GM23338 (cell line): ENCODE measurements at regions not wholly inside any gene's neighbourhood (a gene's known extent, or its start where the extent isn't known, plus 50 kb on each side); places are given as distances from the start of the nearest gene placed in this dataset.

ENCODE experiments used
- ATAC-seq: fragments of 200-7000 bp; cut with Tn5 transposase; 3 replicates; pipeline ENCODE4 v1.9.1; 2020
- DNase-seq: peaks from one replicate; pipeline ENCODE4 v3.0.0-alpha.2; 2015; ENCODE audit warnings: low spot score
- H2AFZ ChIP-seq: fragments of 200-600 bp; sonication (generic); 2 replicates; pipeline ENCODE4 v1.8.0; 2016; ENCODE audit warnings: antibody characterized with exemption, mild to moderate bottlenecking, moderate library complexity
- H3F3A ChIP-seq: fragments of 200-600 bp; sonication (generic); replicated peaks from 2 replicates; pipeline ENCODE4 v1.8.0; 2017; ENCODE audit warnings: antibody characterized with exemption, mixed run types, low read depth
- H3K27ac ChIP-seq: fragments of 200-600 bp; sonication (generic); 2 replicates; pipeline ENCODE4 v1.6.1; 2016; ENCODE audit warnings: low read depth
- H3K27me3 ChIP-seq: fragments of 200-600 bp; sonication (generic); 2 replicates; pipeline ENCODE4 v1.8.0; 2016; ENCODE audit warnings: mild to moderate bottlenecking, mixed run types, moderate library complexity; ENCODE audit not compliant: insufficient read depth
- H3K36me3 ChIP-seq: fragments of 200-600 bp; sonication (generic); 2 replicates; pipeline ENCODE4 v1.8.0; 2016; ENCODE audit warnings: mild to moderate bottlenecking; ENCODE audit not compliant: insufficient read depth
- H3K4me1 ChIP-seq: fragments of 200-600 bp; sonication (generic); 2 replicates; pipeline ENCODE4 v1.8.0; 2016; ENCODE audit warnings: mild to moderate bottlenecking, moderate library complexity; ENCODE audit not compliant: insufficient read depth
- H3K4me2 ChIP-seq: fragments of 200-600 bp; sonication (generic); 2 replicates; pipeline ENCODE4 v1.7.1; 2017; ENCODE audit warnings: mixed run types
- H3K4me3 ChIP-seq: fragments of 200-600 bp; sonication (generic); 2 replicates; pipeline ENCODE4 v1.6.1; 2016; ENCODE audit warnings: mixed run types
- H3K79me2 ChIP-seq: fragments of 200-600 bp; sonication (generic); replicated peaks from 2 replicates; pipeline ENCODE4 v1.8.0; 2017; ENCODE audit warnings: mild to moderate bottlenecking; ENCODE audit not compliant: insufficient read depth
- H3K9me2 ChIP-seq: fragments of 200-600 bp; sonication (generic); 2 replicates; pipeline ENCODE4 v1.8.0; 2017; ENCODE audit not compliant: insufficient read depth
- H4K20me1 ChIP-seq: fragments of 200-600 bp; sonication (generic); replicated peaks from 2 replicates; pipeline ENCODE4 v1.8.0; 2017; ENCODE audit warnings: mild to moderate bottlenecking; ENCODE audit not compliant: insufficient read depth
- H3K27ac Mint-ChIP-seq: 2 replicates; pipeline ENCODE4 v1.8.0; 2020; ENCODE audit warnings: inconsistent platforms, mild to moderate bottlenecking, moderate library complexity, mixed read lengths
- H3K27me3 Mint-ChIP-seq: 3 replicates; pipeline ENCODE4 v1.8.0; 2022; ENCODE audit warnings: low read depth, mild to moderate bottlenecking, moderate library complexity, mixed read lengths, inconsistent platforms; ENCODE audit not compliant: insufficient read depth, poor library complexity
- H3K36me3 Mint-ChIP-seq: 3 replicates; pipeline ENCODE4 v1.8.0; 2021; ENCODE audit warnings: low read depth, mild to moderate bottlenecking, inconsistent platforms, moderate library complexity, mixed read lengths
- H3K4me1 Mint-ChIP-seq: 3 replicates; pipeline ENCODE4 v1.8.0; 2020; ENCODE audit warnings: mild to moderate bottlenecking, inconsistent platforms, mixed read lengths
- H3K4me3 Mint-ChIP-seq: 3 replicates; pipeline ENCODE4 v1.8.0; 2021; ENCODE audit warnings: moderate library complexity, mild to moderate bottlenecking, inconsistent platforms, mixed read lengths
- H3K9me3 Mint-ChIP-seq: 3 replicates; pipeline ENCODE4 v1.8.0; 2020; ENCODE audit warnings: moderate library complexity, mild to moderate bottlenecking, inconsistent platforms, mixed read lengths
- CREB1 ChIP-seq: fragments of 250-450 bp; sonication (Bioruptor Pico); IDR thresholded peaks from 2 replicates; pipeline ENCODE4 v1.5.0; 2020; ENCODE audit warnings: low read depth, mild to moderate bottlenecking, moderate library complexity
- EZH2 ChIP-seq: fragments of 200-600 bp; sonication (generic); IDR thresholded peaks from one replicate; pipeline ENCODE4 v1.8.0; 2017; ENCODE audit warnings: antibody characterized with exemption, mild to moderate bottlenecking, low read depth; ENCODE audit not compliant: unreplicated experiment
- EZH2phosphoT487 ChIP-seq: fragments of 200-600 bp; sonication (generic); IDR thresholded peaks from one replicate; pipeline ENCODE4 v1.8.1; 2018; ENCODE audit warnings: antibody characterized with exemption; ENCODE audit not compliant: unreplicated experiment
- JUNB ChIP-seq: IDR thresholded peaks from one replicate; pipeline ENCODE4 v1.6.1; 2016; ENCODE audit warnings: antibody characterized with exemption; ENCODE audit not compliant: unreplicated experiment
- NANOG ChIP-seq: IDR thresholded peaks from 2 replicates; pipeline ENCODE4 v1.6.1; 2016; ENCODE audit warnings: antibody characterized with exemption, borderline replicate concordance
- POLR2AphosphoS5 ChIP-seq: IDR thresholded peaks from 2 replicates; pipeline ENCODE4 v1.6.1; 2016; ENCODE audit warnings: antibody characterized with exemption, low read depth
- STAT1 ChIP-seq: IDR thresholded peaks from one replicate; pipeline ENCODE4 v1.6.1; 2016; ENCODE audit warnings: antibody characterized with exemption; ENCODE audit not compliant: unreplicated experiment
- ZNF114 ChIP-seq: fragments of 250-450 bp; sonication (Bioruptor Pico); IDR thresholded peaks from 2 replicates; pipeline ENCODE4 v1.5.0; 2020; ENCODE audit warnings: mild to moderate bottlenecking, moderate library complexity
- ZNF331 ChIP-seq: fragments of 250-450 bp; sonication (Bioruptor Pico); IDR thresholded peaks from 2 replicates; pipeline ENCODE4 v1.5.0; 2020; ENCODE audit warnings: low read depth, mild to moderate bottlenecking, moderate library complexity
- ZNF462 ChIP-seq: fragments of 250-450 bp; sonication (Bioruptor Pico); IDR thresholded peaks from 2 replicates; pipeline ENCODE4 v1.5.0; 2020; ENCODE audit warnings: mild to moderate bottlenecking, moderate library complexity
- TF ChIP-seq, protein P1 (sequence below): IDR thresholded peaks from one replicate; pipeline ENCODE4 v1.6.1; 2018; ENCODE audit warnings: antibody characterized with exemption; ENCODE audit not compliant: unreplicated experiment
- TF ChIP-seq, protein P2 (sequence below): IDR thresholded peaks from 2 replicates; pipeline ENCODE4 v1.6.1; 2016; ENCODE audit warnings: antibody characterized with exemption
- TF ChIP-seq, protein P3 (sequence below), 2 experiments: fragments of 200-600 bp in 1 of 2; sonication (generic) in 1 of 2; conservative IDR thresholded peaks; 2 replicates each; pipeline versions ENCODE4 v1.5.1 to v1.6.1; 2016 to 2017; ENCODE audit warnings: antibody characterized with exemption in 2 of 2, low read depth in 2 of 2, mild to moderate bottlenecking in 2 of 2, moderate library complexity in 1 of 2

DNA sequence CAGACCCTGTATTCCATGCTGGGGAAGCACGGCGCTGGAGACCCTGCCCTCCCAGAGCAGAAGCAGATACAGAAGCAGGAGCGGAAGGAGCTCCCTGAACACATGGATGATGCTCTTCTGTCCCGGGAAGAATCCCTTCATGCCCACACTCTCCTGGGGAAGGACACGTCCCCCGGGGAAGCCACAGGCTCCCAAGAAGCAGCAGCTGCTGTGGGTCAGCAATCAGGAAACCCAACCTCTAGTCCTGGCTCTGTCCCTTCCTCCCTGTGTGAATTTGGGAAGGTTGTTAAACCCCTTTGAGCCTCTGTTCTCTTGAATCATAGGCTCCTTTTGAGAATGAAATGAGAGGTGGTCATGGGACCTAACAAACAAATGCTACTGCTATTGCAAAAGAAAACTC lies 176.2 kb upstream of the TPM1 start:
- peaks cover 6% of the 10 kb centered on the region; the same call in 2 of the 3 replicates for H3K9me3 Mint-ChIP-seq
- Histone ChIP-seq H2AFZ (peak overlapping the region; percentile 76), H3K36me3 (no peaks in the 10 kb centered on the region), H3K9me2 (no peaks in the 10 kb centered on the region), H3K27me3 (no peaks in the 10 kb centered on the region), H3K4me2 (no peak overlapping the region), H3K4me1 (no peaks in the 10 kb centered on the region), H3F3A (no peaks in the 10 kb centered on the region), H3K27ac (no peak overlapping the region), H4K20me1 (no peaks in the 10 kb centered on the region), H3K79me2 (no peaks in the 10 kb centered on the region), H3K4me3 (no peak overlapping the region)
- H3K36me3 Mint-ChIP-seq, result no peaks in the 10 kb centered on the region; the same call in 1 of the 3 replicates
- no peak for DNase-seq
- ATAC-seq, result no peak
- H3K4me1 Mint-ChIP-seq, result no peaks in the 10 kb centered on the region; the same call in 1 of the 3 replicates
- TF ChIP-seq EZH2phosphoT487 (no peak), NANOG (no peak), ZNF462 (CRISPR knock-in tag) (no peak), CREB1 (no peak), POLR2AphosphoS5 (no peak), ZNF331 (no peak), ZNF114 (no peak), EZH2 (no peak), STAT1 (no peak), JUNB (no peak)
- TF ChIP-seq, protein P1, sequence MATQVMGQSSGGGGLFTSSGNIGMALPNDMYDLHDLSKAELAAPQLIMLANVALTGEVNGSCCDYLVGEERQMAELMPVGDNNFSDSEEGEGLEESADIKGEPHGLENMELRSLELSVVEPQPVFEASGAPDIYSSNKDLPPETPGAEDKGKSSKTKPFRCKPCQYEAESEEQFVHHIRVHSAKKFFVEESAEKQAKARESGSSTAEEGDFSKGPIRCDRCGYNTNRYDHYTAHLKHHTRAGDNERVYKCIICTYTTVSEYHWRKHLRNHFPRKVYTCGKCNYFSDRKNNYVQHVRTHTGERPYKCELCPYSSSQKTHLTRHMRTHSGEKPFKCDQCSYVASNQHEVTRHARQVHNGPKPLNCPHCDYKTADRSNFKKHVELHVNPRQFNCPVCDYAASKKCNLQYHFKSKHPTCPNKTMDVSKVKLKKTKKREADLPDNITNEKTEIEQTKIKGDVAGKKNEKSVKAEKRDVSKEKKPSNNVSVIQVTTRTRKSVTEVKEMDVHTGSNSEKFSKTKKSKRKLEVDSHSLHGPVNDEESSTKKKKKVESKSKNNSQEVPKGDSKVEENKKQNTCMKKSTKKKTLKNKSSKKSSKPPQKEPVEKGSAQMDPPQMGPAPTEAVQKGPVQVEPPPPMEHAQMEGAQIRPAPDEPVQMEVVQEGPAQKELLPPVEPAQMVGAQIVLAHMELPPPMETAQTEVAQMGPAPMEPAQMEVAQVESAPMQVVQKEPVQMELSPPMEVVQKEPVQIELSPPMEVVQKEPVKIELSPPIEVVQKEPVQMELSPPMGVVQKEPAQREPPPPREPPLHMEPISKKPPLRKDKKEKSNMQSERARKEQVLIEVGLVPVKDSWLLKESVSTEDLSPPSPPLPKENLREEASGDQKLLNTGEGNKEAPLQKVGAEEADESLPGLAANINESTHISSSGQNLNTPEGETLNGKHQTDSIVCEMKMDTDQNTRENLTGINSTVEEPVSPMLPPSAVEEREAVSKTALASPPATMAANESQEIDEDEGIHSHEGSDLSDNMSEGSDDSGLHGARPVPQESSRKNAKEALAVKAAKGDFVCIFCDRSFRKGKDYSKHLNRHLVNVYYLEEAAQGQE, result no peak
- TF ChIP-seq, protein P2, sequence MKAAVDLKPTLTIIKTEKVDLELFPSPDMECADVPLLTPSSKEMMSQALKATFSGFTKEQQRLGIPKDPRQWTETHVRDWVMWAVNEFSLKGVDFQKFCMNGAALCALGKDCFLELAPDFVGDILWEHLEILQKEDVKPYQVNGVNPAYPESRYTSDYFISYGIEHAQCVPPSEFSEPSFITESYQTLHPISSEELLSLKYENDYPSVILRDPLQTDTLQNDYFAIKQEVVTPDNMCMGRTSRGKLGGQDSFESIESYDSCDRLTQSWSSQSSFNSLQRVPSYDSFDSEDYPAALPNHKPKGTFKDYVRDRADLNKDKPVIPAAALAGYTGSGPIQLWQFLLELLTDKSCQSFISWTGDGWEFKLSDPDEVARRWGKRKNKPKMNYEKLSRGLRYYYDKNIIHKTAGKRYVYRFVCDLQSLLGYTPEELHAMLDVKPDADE, result no peak
- TF ChIP-seq, protein P3, sequence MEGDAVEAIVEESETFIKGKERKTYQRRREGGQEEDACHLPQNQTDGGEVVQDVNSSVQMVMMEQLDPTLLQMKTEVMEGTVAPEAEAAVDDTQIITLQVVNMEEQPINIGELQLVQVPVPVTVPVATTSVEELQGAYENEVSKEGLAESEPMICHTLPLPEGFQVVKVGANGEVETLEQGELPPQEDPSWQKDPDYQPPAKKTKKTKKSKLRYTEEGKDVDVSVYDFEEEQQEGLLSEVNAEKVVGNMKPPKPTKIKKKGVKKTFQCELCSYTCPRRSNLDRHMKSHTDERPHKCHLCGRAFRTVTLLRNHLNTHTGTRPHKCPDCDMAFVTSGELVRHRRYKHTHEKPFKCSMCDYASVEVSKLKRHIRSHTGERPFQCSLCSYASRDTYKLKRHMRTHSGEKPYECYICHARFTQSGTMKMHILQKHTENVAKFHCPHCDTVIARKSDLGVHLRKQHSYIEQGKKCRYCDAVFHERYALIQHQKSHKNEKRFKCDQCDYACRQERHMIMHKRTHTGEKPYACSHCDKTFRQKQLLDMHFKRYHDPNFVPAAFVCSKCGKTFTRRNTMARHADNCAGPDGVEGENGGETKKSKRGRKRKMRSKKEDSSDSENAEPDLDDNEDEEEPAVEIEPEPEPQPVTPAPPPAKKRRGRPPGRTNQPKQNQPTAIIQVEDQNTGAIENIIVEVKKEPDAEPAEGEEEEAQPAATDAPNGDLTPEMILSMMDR (conservative IDR thresholded peaks at IDR 0.05; ENCODE audit: low read depth in 2 of 2), result no peak
- no peak overlapping the region for H3K27ac Mint-ChIP-seq
- H3K27me3 Mint-ChIP-seq, result no peaks in the 10 kb centered on the region
- no peak overlapping the region for H3K4me3 Mint-ChIP-seq
